Mucosa of descending colon (tissue), 3 donors: ENCODE measurements at regions not wholly inside any gene's neighbourhood (a gene's known extent, or its start where the extent isn't known, plus 50 kb on each side); places are given as distances from the start of the nearest gene placed in this dataset.
A peak's percentile ranks its signal among the peaks of the same experiment; 100 is the strongest.

Experiments used
- ATAC-seq: fragments of 200-7000 bp; cut with Tn5 transposase; one replicate; pipeline ENCODE4 v1.9.1; 2020; ENCODE audit warnings: mild to moderate bottlenecking, moderate library complexity
- DNase-seq, 3 donors: peaks; one replicate each; pipeline ENCODE4 v3.0.0-alpha.2; 2020
- H3K36me3 ChIP-seq: fragments of 200-600 bp; one replicate; pipeline ENCODE4 v1.8.0; 2021; ENCODE audit warnings: low read depth, mild to moderate bottlenecking
- H3K4me1 ChIP-seq: fragments of 200-600 bp; one replicate; pipeline ENCODE4 v1.8.0; 2021; ENCODE audit warnings: low read depth, mild to moderate bottlenecking
- H3K4me3 ChIP-seq: fragments of 200-600 bp; one replicate; pipeline ENCODE4 v1.8.0; 2021; ENCODE audit warnings: mild to moderate bottlenecking
- H3K9me3 ChIP-seq: fragments of 200-600 bp; one replicate; pipeline ENCODE4 v1.8.0; 2021; ENCODE audit warnings: mild to moderate bottlenecking
- intact Hi-C, 2 donors: fragments of 100-400 bp; cut with DNase I in 1 of 2; cut with micrococcal nuclease in 1 of 2; formaldehyde crosslinking; loops; one replicate each; pipeline versions ENCODE4 v1.11.0 to v1.11.1; 2022; cut with DNase I, micrococcal nuclease
- TF ChIP-seq, protein P1 (sequence below): fragments of 200-600 bp; IDR thresholded peaks from one replicate; pipeline ENCODE4 v1.8.0; 2022; ENCODE audit warnings: antibody characterized with exemption, mild to moderate bottlenecking
- donor health status: DM: no; HTN: no; CAD: no; lungs with moderate emphysema.
- donor health status: DM: no; HTN: no; CAD: no.
- donor health status: DM: no; HTN: yes; CAD: no.

DNA sequence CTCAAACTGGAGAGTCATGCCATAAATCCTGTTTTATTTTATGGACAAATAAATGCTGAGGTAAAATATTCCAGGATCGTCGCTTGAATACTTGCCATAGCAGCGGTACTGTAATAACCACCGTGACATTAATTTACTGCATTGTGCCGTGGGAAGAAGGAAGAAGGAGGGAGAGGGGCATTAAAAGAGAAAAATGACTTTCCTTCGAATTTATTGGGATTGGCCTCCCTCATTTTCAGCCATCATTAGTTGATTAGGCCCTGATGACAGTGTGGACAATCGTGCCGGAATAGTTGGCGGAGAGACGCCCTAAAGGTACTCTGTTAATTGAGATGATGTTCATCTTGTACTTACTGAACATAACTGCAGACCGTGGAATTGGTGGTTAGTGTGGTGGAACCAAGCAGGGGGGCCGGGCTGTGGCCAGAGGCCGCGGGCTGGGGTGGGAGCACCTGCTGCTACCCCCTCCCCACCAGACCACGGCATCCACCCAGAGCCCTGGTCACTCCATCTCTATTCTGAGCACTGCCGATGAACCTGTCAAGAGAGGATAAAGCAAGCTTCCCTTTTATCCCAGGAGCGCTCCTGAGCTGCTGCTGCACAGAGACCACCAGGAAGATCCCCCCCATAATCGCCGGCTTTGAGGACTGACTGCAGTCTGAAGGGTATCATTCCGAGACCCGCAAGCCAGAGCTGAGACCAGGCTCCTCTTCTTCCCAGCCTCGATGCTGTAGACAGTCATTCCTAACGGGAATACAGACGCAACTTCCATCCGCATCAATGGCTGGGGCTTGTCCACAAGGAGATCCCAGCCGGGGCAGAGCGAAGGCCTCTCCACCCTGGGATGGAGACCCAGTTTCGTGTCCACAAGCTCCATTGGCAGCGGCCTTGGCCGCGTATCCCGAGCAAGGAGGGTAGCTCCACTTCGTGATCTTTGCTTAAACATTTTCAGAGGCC, 168.3 kb upstream of the TSHZ3 start:
- no peaks in the 10 kb centered on the region for H3K36me3 ChIP-seq
- no peaks in the 10 kb centered on the region for H3K9me3 ChIP-seq
- TF ChIP-seq, protein P1, sequence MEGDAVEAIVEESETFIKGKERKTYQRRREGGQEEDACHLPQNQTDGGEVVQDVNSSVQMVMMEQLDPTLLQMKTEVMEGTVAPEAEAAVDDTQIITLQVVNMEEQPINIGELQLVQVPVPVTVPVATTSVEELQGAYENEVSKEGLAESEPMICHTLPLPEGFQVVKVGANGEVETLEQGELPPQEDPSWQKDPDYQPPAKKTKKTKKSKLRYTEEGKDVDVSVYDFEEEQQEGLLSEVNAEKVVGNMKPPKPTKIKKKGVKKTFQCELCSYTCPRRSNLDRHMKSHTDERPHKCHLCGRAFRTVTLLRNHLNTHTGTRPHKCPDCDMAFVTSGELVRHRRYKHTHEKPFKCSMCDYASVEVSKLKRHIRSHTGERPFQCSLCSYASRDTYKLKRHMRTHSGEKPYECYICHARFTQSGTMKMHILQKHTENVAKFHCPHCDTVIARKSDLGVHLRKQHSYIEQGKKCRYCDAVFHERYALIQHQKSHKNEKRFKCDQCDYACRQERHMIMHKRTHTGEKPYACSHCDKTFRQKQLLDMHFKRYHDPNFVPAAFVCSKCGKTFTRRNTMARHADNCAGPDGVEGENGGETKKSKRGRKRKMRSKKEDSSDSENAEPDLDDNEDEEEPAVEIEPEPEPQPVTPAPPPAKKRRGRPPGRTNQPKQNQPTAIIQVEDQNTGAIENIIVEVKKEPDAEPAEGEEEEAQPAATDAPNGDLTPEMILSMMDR, result no peak
- ATAC-seq (no peak), DNase-seq (no peak)
- no peaks in the 10 kb centered on the region for H3K4me1 ChIP-seq
- no peak overlapping the region for H3K4me3 ChIP-seq
- intact Hi-C loops, result no loop called here

GRCh38 chr19:31518216-31519020, 169.2 kb upstream of the TSHZ3 start:
- DNase-seq, result no peak
- TF ChIP-seq, protein P1, result no peak
- Histone ChIP-seq H3K4me1 (no peaks in the 10 kb centered on the region), H3K4me3 (no peak overlapping the region), H3K9me3 (no peaks in the 10 kb centered on the region), H3K36me3 (no peaks in the 10 kb centered on the region)
- ATAC-seq, result peak; percentile 34
- intact Hi-C loops, result no loop called here

- Histone ChIP-seq H3K4me1 (no peaks in the 10 kb centered on the region), H3K9me3 (no peaks in the 10 kb centered on the region), H3K36me3 (no peaks in the 10 kb centered on the region), H3K4me3 (no peak overlapping the region)
- intact Hi-C loops, result no loop called here
- DNase-seq (no peak), ATAC-seq (no peak)
- TF ChIP-seq, protein P1, result no peak
Measured at GRCh38 chr19:31519256-31519655, 170.0 kb upstream of the TSHZ3 start.

DNA sequence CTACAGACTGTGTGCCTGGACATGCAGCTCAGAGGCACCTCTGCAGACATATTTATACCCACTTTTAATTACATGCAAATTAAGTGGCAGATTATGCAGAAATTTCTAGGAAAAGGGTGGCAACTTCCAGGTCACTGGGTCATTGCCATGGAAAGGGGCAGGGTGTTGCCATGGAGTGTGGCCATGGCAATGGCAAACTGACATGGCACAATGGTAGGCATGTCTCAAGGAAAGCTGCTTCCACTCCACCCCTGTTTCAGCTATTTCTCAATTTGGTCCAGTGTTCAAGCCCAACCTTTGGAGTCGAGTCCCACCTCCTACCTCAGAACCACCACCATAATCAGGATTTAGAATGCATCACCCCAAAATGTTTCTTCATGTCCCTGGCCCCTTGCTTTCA, 170.7 kb upstream of the TSHZ3 start:
- Histone ChIP-seq H3K4me1 (no peaks in the 10 kb centered on the region), H3K9me3 (no peaks in the 10 kb centered on the region), H3K4me3 (no peak overlapping the region), H3K36me3 (no peaks in the 10 kb centered on the region)
- DNase-seq, result no peak
- intact Hi-C loops, result no loop called here
- TF ChIP-seq, protein P1, result no peak
- ATAC-seq, result no peak

DNA sequence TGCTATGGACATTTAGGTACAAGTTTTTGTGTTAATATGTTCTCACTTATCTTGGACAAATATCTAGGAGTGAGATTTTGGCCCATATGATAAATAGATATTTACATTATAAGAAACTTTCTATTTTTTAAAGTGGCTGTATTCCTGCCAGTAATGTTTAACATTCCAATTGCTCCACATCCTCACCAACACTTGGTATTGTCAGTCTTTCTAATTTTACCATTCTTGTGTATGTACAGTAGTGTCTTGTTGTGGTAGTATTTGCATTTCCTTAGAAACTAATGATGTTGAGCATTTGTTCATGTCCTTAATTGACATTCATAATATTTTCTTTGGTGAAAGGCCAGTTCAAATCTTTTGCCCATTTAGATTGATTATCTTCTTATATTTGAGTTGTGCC, 171.4 kb upstream of the TSHZ3 start:
- Histone ChIP-seq H3K36me3 (no peaks in the 10 kb centered on the region), H3K9me3 (peaks cover 5% of the 10 kb centered on the region), H3K4me3 (no peak overlapping the region), H3K4me1 (no peaks in the 10 kb centered on the region)
- intact Hi-C loops, result no loop called here
- no peak for ATAC-seq
- no peak for DNase-seq
- TF ChIP-seq, protein P1, result no peak
